ENCODE measurements at regions not wholly inside any gene's neighbourhood (a gene's known extent, or its start where the extent isn't known, plus 50 kb on each side); places are given as distances from the start of the nearest gene placed in this dataset.
"Not testable (repeated sequence)": the region's sequence is repeated elsewhere in the genome, so short reads cannot be mapped to it uniquely, and the experiment has no call there.

- no peaks in the 10 kb centered on the region for H3K36me3 ChIP-seq (ENCODE audit: insufficient read depth, low read length)
- no peak overlapping the region for H3K4me3 ChIP-seq (ENCODE audit: insufficient read depth, low read length)
- TF ChIP-seq, protein P1, sequence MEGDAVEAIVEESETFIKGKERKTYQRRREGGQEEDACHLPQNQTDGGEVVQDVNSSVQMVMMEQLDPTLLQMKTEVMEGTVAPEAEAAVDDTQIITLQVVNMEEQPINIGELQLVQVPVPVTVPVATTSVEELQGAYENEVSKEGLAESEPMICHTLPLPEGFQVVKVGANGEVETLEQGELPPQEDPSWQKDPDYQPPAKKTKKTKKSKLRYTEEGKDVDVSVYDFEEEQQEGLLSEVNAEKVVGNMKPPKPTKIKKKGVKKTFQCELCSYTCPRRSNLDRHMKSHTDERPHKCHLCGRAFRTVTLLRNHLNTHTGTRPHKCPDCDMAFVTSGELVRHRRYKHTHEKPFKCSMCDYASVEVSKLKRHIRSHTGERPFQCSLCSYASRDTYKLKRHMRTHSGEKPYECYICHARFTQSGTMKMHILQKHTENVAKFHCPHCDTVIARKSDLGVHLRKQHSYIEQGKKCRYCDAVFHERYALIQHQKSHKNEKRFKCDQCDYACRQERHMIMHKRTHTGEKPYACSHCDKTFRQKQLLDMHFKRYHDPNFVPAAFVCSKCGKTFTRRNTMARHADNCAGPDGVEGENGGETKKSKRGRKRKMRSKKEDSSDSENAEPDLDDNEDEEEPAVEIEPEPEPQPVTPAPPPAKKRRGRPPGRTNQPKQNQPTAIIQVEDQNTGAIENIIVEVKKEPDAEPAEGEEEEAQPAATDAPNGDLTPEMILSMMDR (IDR thresholded peaks at IDR 0.05; ENCODE audit: extremely low read depth, low read depth, low read length): no peak
- peaks cover 12% of the 10 kb centered on the region for H3K27me3 ChIP-seq (ENCODE audit: insufficient read depth, low read length)
- no peak overlapping the region for H3K27ac ChIP-seq (ENCODE audit: low read depth, low read length)
- no peaks in the 10 kb centered on the region for H4K20me1 ChIP-seq (ENCODE audit: insufficient read depth, low read length)
- no peaks in the 10 kb centered on the region for H3K79me2 ChIP-seq (ENCODE audit: insufficient read depth, low read length)
- H3K9me3 ChIP-seq (ENCODE audit: low read depth, low read length): no peaks in the 10 kb centered on the region
- H2AFZ ChIP-seq (ENCODE audit: low read length): no peak overlapping the region
- H3K4me1 ChIP-seq (ENCODE audit: insufficient read depth, low read length): no peaks in the 10 kb centered on the region
- H3K4me2 ChIP-seq (ENCODE audit: insufficient read depth, low read length): no peak overlapping the region
- no peak for DNase-seq (ENCODE audit: insufficient read length, low spot score, missing footprints)
These were observed 71.4 kb upstream of the ROPN1 start for GRCh38 chr3:124063197-124063909.

- Histone ChIP-seq H2AFZ (ENCODE audit: low read length) (no peak overlapping the region), H3K36me3 (ENCODE audit: insufficient read depth, low read length) (no peaks in the 10 kb centered on the region), H3K27ac (ENCODE audit: low read depth, low read length) (no peak overlapping the region), H3K4me2 (ENCODE audit: insufficient read depth, low read length) (no peak overlapping the region), H3K9me3 (ENCODE audit: low read depth, low read length) (no peaks in the 10 kb centered on the region), H3K79me2 (ENCODE audit: insufficient read depth, low read length) (no peaks in the 10 kb centered on the region), H4K20me1 (ENCODE audit: insufficient read depth, low read length) (no peaks in the 10 kb centered on the region), H3K4me3 (ENCODE audit: insufficient read depth, low read length) (no peak overlapping the region), H3K4me1 (ENCODE audit: insufficient read depth, low read length) (no peaks in the 10 kb centered on the region), H3K27me3 (ENCODE audit: insufficient read depth, low read length) (peaks cover 12% of the 10 kb centered on the region)
- DNase-seq (ENCODE audit: insufficient read length, low spot score, missing footprints): no peak
- TF ChIP-seq, protein P1 (IDR thresholded peaks at IDR 0.05; ENCODE audit: extremely low read depth, low read depth, low read length): no peak
These were observed 72.1 kb upstream of the ROPN1 start for GRCh38 chr3:124064050-124064449.

DNA sequence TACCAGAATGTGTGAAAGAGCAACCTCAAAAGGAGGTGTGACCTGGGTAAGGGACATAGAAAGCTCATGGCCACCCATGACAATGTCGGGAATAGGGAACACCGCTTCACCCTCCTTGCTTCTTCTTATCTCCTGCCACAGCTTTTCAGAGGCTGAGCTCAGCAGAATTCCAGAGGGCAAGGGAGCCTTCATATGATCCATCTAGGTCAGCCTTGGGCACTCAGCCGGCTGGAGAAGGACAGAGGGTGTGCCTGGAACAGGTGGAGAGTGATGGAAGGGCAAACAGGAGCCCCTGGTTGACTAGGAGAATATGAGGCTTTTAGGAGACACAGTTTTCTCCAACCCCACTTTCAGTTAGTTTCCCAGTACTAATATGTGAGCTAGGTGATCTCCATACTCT, 74.6 kb upstream of the ROPN1 start:
- H4K20me1 ChIP-seq (ENCODE audit: insufficient read depth, low read length); H3K79me2 ChIP-seq (ENCODE audit: insufficient read depth, low read length); H3K36me3 ChIP-seq (ENCODE audit: insufficient read depth, low read length); DNase-seq (ENCODE audit: insufficient read length, low spot score, missing footprints); H3K4me3 ChIP-seq (ENCODE audit: insufficient read depth, low read length); H2AFZ ChIP-seq (ENCODE audit: low read length); H3K4me2 ChIP-seq (ENCODE audit: insufficient read depth, low read length); H3K4me1 ChIP-seq (ENCODE audit: insufficient read depth, low read length); H3K27ac ChIP-seq (ENCODE audit: low read depth, low read length); H3K9me3 ChIP-seq (ENCODE audit: low read depth, low read length): not testable (repeated sequence)
- peaks cover 24% of the 10 kb centered on the region for H3K27me3 ChIP-seq (ENCODE audit: insufficient read depth, low read length)

GRCh38 chr3:124069706-124070105, 77.8 kb upstream of the ROPN1 start:
- H2AFZ ChIP-seq (ENCODE audit: low read length); DNase-seq (ENCODE audit: insufficient read length, low spot score, missing footprints); H3K36me3 ChIP-seq (ENCODE audit: insufficient read depth, low read length); H3K9me3 ChIP-seq (ENCODE audit: low read depth, low read length); H3K4me2 ChIP-seq (ENCODE audit: insufficient read depth, low read length); H3K4me3 ChIP-seq (ENCODE audit: insufficient read depth, low read length); H3K79me2 ChIP-seq (ENCODE audit: insufficient read depth, low read length); H3K4me1 ChIP-seq (ENCODE audit: insufficient read depth, low read length); H4K20me1 ChIP-seq (ENCODE audit: insufficient read depth, low read length); H3K27ac ChIP-seq (ENCODE audit: low read depth, low read length): not testable (repeated sequence)
- peaks cover 29% of the 10 kb centered on the region for H3K27me3 ChIP-seq (ENCODE audit: insufficient read depth, low read length)

GRCh38 chr3:124075090-124075489, 83.2 kb upstream of the ROPN1 start:
- not testable (repeated sequence) for H3K27ac ChIP-seq (ENCODE audit: low read depth, low read length); H3K4me1 ChIP-seq (ENCODE audit: insufficient read depth, low read length); H3K4me2 ChIP-seq (ENCODE audit: insufficient read depth, low read length); H2AFZ ChIP-seq (ENCODE audit: low read length); H3K9me3 ChIP-seq (ENCODE audit: low read depth, low read length); H3K4me3 ChIP-seq (ENCODE audit: insufficient read depth, low read length); DNase-seq (ENCODE audit: insufficient read length, low spot score, missing footprints); H3K79me2 ChIP-seq (ENCODE audit: insufficient read depth, low read length); H4K20me1 ChIP-seq (ENCODE audit: insufficient read depth, low read length); H3K36me3 ChIP-seq (ENCODE audit: insufficient read depth, low read length)
- peaks cover 31% of the 10 kb centered on the region for H3K27me3 ChIP-seq (ENCODE audit: insufficient read depth, low read length)
